ENCODE measurements at regions not wholly inside any gene's neighbourhood (a gene's known extent, or its start where the extent isn't known, plus 50 kb on each side); places are given as distances from the start of the nearest gene placed in this dataset.

GRCh38 chr9:121561385-121562222 lies 62.0 kb upstream of the GGTA1 start:
- no peak for TF ChIP-seq POLR2A (IDR thresholded peaks at IDR 0.05)
- no peak for TF ChIP-seq CTCF (IDR thresholded peaks at IDR 0.05)

All from lower leg skin (tissue), 3 donors.